ENCODE measurements at regions not wholly inside any gene's neighbourhood (a gene's known extent, or its start where the extent isn't known, plus 50 kb on each side); places are given as distances from the start of the nearest gene placed in this dataset.

- DNase-seq (ENCODE audit: low spot score) = no peak
- H3K4me3 Mint-ChIP-seq = no peak overlapping the region
- Histone ChIP-seq H3K9ac (no peak overlapping the region), H3K27me3 (no peaks in the 10 kb centered on the region), H3K9me3 (ENCODE audit: low read depth) (no peaks in the 10 kb centered on the region), H3K4me1 (peaks cover 6% of the 10 kb centered on the region), H3K4me2 (no peak overlapping the region), H4K20me1 (ENCODE audit: low read depth) (no peaks in the 10 kb centered on the region), H3K79me2 (ENCODE audit: low read depth) (no peaks in the 10 kb centered on the region), H3F3A (ENCODE audit: low read depth) (no peaks in the 10 kb centered on the region), H3K27ac (no peak overlapping the region), H3K4me3 (no peak overlapping the region), H3K36me3 (no peaks in the 10 kb centered on the region), H2AFZ (replicated peaks) (no peak overlapping the region)
- H3K27ac Mint-ChIP-seq = no peak overlapping the region
- TF ChIP-seq EZH2 (IDR thresholded peaks at IDR 0.05) (no peak), EZH2phosphoT487 (IDR thresholded peaks at IDR 0.05) (no peak), CTCF (IDR thresholded peaks at IDR 0.05) (no peak)
- H3K4me1 Mint-ChIP-seq = peaks cover 9% of the 10 kb centered on the region
- H3K9me3 Mint-ChIP-seq = no peaks in the 10 kb centered on the region
- no peaks in the 10 kb centered on the region for H3K27me3 Mint-ChIP-seq (ENCODE audit: insufficient read depth, low read depth)
- no peaks in the 10 kb centered on the region for H3K36me3 Mint-ChIP-seq
These were observed 106.8 kb upstream of the HS3ST5 start for GRCh38 chr6:114449659-114450058.

DNA sequence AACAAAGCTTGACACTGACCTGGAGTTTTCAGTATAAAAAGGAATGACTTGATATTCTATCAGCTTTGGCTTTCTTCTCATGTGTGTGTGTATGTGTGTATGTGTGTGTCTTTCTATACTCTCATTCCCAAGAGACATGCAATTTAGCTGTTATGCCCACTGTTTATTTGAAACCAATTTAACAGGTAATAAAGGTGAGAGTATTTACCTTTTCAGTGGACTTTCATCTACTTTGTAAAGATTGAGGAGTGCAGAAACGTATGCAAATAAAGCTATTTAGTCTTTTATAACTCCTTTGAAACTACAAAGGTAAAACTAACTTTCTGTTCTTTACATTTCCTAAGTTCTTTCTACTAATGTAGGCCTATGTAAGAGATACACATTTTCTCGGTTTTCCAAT is 103.5 kb upstream of the HS3ST5 start:
- Histone ChIP-seq H3F3A (ENCODE audit: low read depth) (no peaks in the 10 kb centered on the region), H3K9me3 (ENCODE audit: low read depth) (no peaks in the 10 kb centered on the region), H3K27ac (no peak overlapping the region), H3K9ac (no peak overlapping the region), H4K20me1 (ENCODE audit: low read depth) (no peaks in the 10 kb centered on the region), H2AFZ (replicated peaks) (no peak overlapping the region), H3K4me3 (no peak overlapping the region), H3K27me3 (no peaks in the 10 kb centered on the region), H3K36me3 (no peaks in the 10 kb centered on the region), H3K4me2 (no peak overlapping the region), H3K79me2 (ENCODE audit: low read depth) (no peaks in the 10 kb centered on the region), H3K4me1 (peaks cover 6% of the 10 kb centered on the region)
- Mint-ChIP-seq H3K4me3 (no peak overlapping the region), H3K36me3 (no peaks in the 10 kb centered on the region), H3K27ac (no peak overlapping the region), H3K9me3 (no peaks in the 10 kb centered on the region), H3K4me1 (peaks cover 4% of the 10 kb centered on the region), H3K27me3 (ENCODE audit: insufficient read depth, low read depth) (no peaks in the 10 kb centered on the region)
- no peak for DNase-seq (ENCODE audit: low spot score)
- TF ChIP-seq EZH2phosphoT487 (IDR thresholded peaks at IDR 0.05) = no peak
- no peak for TF ChIP-seq CTCF (IDR thresholded peaks at IDR 0.05)
- no peak for TF ChIP-seq EZH2 (IDR thresholded peaks at IDR 0.05)

DNA sequence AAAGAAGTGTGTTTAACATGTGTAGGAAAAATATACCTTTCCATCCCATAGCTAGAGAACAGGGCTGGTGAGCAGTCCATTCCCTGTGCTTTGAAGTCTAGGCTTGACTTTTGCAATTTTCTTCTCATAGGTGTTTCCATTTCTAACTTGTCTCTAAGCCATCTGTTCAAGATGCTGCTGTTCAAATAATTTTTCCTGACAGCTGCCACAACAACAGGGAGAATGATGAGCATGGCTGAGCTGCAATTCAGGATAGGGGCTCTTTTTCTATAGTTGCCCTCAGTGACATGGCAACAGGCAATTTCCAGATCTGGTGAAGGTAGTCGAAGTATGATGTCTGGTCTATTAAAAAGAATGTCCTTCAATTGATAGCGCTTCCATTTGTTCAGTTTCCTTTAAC is 103.0 kb upstream of the HS3ST5 start:
- Mint-ChIP-seq H3K4me1 (peaks cover 4% of the 10 kb centered on the region), H3K36me3 (no peaks in the 10 kb centered on the region), H3K4me3 (no peak overlapping the region), H3K27ac (no peak overlapping the region), H3K9me3 (no peaks in the 10 kb centered on the region), H3K27me3 (ENCODE audit: insufficient read depth, low read depth) (no peaks in the 10 kb centered on the region)
- Histone ChIP-seq H3F3A (ENCODE audit: low read depth) (no peaks in the 10 kb centered on the region), H3K79me2 (ENCODE audit: low read depth) (no peaks in the 10 kb centered on the region), H4K20me1 (ENCODE audit: low read depth) (no peaks in the 10 kb centered on the region), H3K27ac (no peak overlapping the region), H2AFZ (replicated peaks) (peak overlapping the region; percentile 61), H3K27me3 (no peaks in the 10 kb centered on the region), H3K4me2 (no peak overlapping the region), H3K4me3 (no peak overlapping the region), H3K36me3 (no peaks in the 10 kb centered on the region), H3K9ac (no peak overlapping the region), H3K9me3 (ENCODE audit: low read depth) (no peaks in the 10 kb centered on the region), H3K4me1 (peaks cover 6% of the 10 kb centered on the region)
- no peak for DNase-seq (ENCODE audit: low spot score)
- TF ChIP-seq EZH2phosphoT487 (IDR thresholded peaks at IDR 0.05) (no peak), CTCF (IDR thresholded peaks at IDR 0.05) (no peak), EZH2 (IDR thresholded peaks at IDR 0.05) (no peak)

DNA sequence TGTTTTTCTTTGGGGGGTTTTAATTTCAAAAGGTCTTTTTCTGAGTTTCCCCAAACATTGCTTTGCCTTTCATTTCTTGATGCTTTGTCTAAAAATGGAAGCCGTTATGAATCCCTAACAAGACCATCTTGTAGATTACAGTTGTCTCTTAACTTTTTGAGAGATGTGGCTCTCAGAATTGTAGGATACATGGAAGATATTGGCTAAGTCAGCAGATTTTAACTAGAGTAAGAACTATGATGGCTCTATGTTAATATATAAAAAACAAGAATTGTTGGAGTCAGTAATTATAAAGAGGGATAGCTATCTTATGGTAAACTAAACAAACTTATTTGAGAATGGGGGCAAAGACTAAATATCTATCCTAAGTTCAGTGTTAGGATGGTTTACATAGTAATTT is 96.6 kb upstream of the HS3ST5 start:
- no peaks in the 10 kb centered on the region for H3K27me3 ChIP-seq
- Mint-ChIP-seq H3K27ac (no peak overlapping the region), H3K9me3 (no peaks in the 10 kb centered on the region), H3K27me3 (ENCODE audit: insufficient read depth, low read depth) (peaks cover 4% of the 10 kb centered on the region), H3K36me3 (no peaks in the 10 kb centered on the region), H3K4me3 (no peak overlapping the region), H3K4me1 (no peaks in the 10 kb centered on the region)
- H3F3A ChIP-seq (ENCODE audit: low read depth) = no peaks in the 10 kb centered on the region
- TF ChIP-seq EZH2phosphoT487 (IDR thresholded peaks at IDR 0.05) (no peak), CTCF (IDR thresholded peaks at IDR 0.05) (no peak), EZH2 (IDR thresholded peaks at IDR 0.05) (no peak)
- H3K4me2 ChIP-seq = no peak overlapping the region
- no peak overlapping the region for H2AFZ ChIP-seq (replicated peaks)
- DNase-seq (ENCODE audit: low spot score) = no peak
- no peaks in the 10 kb centered on the region for H3K9me3 ChIP-seq (ENCODE audit: low read depth)
- no peaks in the 10 kb centered on the region for H3K36me3 ChIP-seq
- no peaks in the 10 kb centered on the region for H4K20me1 ChIP-seq (ENCODE audit: low read depth)
- H3K4me1 ChIP-seq = no peaks in the 10 kb centered on the region
- H3K27ac ChIP-seq = no peak overlapping the region
- H3K9ac ChIP-seq = no peak overlapping the region
- no peak overlapping the region for H3K4me3 ChIP-seq
- H3K79me2 ChIP-seq (ENCODE audit: low read depth) = no peaks in the 10 kb centered on the region

Measured in neural progenitor cell (in vitro differentiated cells).